C4-2B (cell line): ENCODE measurements at regions not wholly inside any gene's neighbourhood (a gene's known extent, or its start where the extent isn't known, plus 50 kb on each side); places are given as distances from the start of the nearest gene placed in this dataset.

Experiments used
- ZFX ChIP-seq: fragments of 450-650 bp; IDR thresholded peaks from 2 replicates; pipeline ENCODE4 v1.6.1; 2017
- TF ChIP-seq, protein P1 (sequence below): fragments of 450-650 bp; conservative IDR thresholded peaks from 2 replicates; pipeline ENCODE4 v1.5.1; 2017; ENCODE audit warnings: mild to moderate bottlenecking

DNA sequence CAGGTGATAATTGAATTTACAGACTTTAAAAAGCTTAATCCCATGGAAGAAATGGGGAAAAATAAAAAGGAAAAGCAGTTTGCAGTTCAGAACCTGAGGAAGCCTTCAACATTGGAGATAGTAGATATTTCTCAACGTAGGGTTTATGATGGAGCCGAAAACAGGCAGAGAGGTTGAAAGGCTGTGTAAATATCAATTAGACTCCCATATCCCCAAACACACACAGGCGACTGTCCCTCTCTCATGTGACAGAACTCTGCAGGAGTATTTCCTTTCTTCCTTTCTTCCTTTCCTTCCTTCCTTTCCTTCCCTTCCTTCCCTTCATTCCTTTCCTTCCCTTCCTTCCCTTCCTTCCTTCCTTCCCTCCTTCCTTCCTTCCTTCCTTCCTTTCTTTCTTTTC, 406.5 kb downstream of the LPIN1 start:
- TF ChIP-seq, protein P1, sequence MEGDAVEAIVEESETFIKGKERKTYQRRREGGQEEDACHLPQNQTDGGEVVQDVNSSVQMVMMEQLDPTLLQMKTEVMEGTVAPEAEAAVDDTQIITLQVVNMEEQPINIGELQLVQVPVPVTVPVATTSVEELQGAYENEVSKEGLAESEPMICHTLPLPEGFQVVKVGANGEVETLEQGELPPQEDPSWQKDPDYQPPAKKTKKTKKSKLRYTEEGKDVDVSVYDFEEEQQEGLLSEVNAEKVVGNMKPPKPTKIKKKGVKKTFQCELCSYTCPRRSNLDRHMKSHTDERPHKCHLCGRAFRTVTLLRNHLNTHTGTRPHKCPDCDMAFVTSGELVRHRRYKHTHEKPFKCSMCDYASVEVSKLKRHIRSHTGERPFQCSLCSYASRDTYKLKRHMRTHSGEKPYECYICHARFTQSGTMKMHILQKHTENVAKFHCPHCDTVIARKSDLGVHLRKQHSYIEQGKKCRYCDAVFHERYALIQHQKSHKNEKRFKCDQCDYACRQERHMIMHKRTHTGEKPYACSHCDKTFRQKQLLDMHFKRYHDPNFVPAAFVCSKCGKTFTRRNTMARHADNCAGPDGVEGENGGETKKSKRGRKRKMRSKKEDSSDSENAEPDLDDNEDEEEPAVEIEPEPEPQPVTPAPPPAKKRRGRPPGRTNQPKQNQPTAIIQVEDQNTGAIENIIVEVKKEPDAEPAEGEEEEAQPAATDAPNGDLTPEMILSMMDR: no peak
- TF ChIP-seq ZFX: no peak
